ENCODE measurements at regions not wholly inside any gene's neighbourhood (a gene's known extent, or its start where the extent isn't known, plus 50 kb on each side); places are given as distances from the start of the nearest gene placed in this dataset.

DNA sequence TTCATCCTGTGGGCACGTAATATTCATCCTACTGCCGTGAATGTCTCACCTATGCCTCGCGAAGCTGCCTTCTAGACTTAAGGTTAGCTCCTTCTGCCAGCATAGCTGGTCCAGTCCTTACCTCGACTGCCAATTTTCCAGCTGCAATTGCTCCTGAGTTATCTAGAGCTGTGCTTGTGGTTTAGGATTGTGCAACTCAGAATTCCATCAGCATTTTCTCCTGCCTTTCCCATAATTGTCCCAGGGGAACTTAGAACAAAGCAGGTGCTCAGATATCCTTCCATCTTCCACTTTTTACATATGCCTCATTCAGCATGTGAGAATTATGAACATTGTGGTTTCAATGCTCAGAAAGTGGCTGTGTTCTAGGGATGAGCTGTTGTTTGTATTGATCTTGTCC is 131.4 kb upstream of the ADGRL3 start:
- H3K4me1 ChIP-seq (ENCODE audit: control insufficient read depth, insufficient read depth, low read length, poor library complexity, severe bottlenecking): no peaks in the 10 kb centered on the region
- no peaks in the 10 kb centered on the region for H3K36me3 ChIP-seq (ENCODE audit: control insufficient read depth, insufficient read depth, low read length)
- no peak overlapping the region for H3K27ac ChIP-seq (ENCODE audit: low read depth, low read length, severe bottlenecking)
- H3K4me3 ChIP-seq (ENCODE audit: extremely low read depth, insufficient read depth, low read length, poor library complexity, severe bottlenecking): no peak overlapping the region
- no peaks in the 10 kb centered on the region for H3K9me3 ChIP-seq (ENCODE audit: control insufficient read depth, low read length)
- WGBS, 2 experiments (ENCODE audit: insufficient coverage in 2 of 2): 88 to 89% methylated on average over 4 to 5 of the region's 5 CpGs

DNA sequence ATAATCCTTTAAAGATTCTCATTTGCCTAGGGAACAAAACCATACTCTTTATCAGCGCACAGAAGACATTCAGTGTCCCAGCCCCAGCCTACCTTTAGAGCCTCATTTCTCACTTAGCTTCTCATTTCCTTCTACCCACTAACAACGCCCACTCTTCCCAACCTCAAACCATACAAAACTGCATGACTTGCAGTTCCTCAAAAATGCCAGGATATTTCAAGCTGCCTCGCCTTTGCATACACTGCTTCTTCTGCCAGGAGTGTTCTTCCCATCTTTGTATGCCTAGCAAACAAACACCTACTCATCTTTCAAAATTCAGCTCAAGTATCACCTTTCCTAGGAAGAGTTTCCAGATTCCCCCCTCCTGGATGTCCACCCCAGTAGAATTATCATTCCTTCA is 129.9 kb upstream of the ADGRL3 start:
- Histone ChIP-seq H3K4me1 (ENCODE audit: control insufficient read depth, insufficient read depth, low read length, poor library complexity, severe bottlenecking) (no peaks in the 10 kb centered on the region), H3K4me3 (ENCODE audit: extremely low read depth, insufficient read depth, low read length, poor library complexity, severe bottlenecking) (no peak overlapping the region), H3K27ac (ENCODE audit: low read depth, low read length, severe bottlenecking) (no peak overlapping the region), H3K9me3 (ENCODE audit: control insufficient read depth, low read length) (no peaks in the 10 kb centered on the region), H3K36me3 (ENCODE audit: control insufficient read depth, insufficient read depth, low read length) (no peaks in the 10 kb centered on the region)
- WGBS, 2 experiments (ENCODE audit: insufficient coverage in 2 of 2): 88 to 91% methylated on average over 3 of the region's 3 CpGs

DNA sequence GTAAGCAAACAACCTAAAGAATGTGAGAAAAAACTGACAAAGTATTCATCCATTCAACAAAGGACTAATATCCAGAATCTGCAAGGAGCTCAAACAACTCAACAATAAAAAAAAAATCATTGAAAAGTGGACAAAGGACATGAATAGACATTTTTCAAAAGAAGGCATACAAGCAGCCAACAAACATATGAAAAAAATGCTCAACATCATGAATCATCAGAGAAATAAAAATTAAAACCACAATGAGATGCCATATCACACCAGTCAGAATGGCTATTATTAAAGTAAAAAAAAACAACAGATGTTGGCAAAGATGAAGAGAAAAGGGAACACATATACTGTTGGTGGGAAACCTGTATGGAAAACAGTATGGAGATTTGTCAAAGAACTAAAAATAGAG is 120.7 kb upstream of the ADGRL3 start:
- Histone ChIP-seq H3K36me3 (ENCODE audit: control insufficient read depth, insufficient read depth, low read length) (no peaks in the 10 kb centered on the region), H3K27ac (ENCODE audit: low read depth, low read length, severe bottlenecking) (no peak overlapping the region), H3K9me3 (ENCODE audit: control insufficient read depth, low read length) (no peaks in the 10 kb centered on the region), H3K4me3 (ENCODE audit: extremely low read depth, insufficient read depth, low read length, poor library complexity, severe bottlenecking) (no peak overlapping the region), H3K4me1 (ENCODE audit: control insufficient read depth, insufficient read depth, low read length, poor library complexity, severe bottlenecking) (no peaks in the 10 kb centered on the region)

DNA sequence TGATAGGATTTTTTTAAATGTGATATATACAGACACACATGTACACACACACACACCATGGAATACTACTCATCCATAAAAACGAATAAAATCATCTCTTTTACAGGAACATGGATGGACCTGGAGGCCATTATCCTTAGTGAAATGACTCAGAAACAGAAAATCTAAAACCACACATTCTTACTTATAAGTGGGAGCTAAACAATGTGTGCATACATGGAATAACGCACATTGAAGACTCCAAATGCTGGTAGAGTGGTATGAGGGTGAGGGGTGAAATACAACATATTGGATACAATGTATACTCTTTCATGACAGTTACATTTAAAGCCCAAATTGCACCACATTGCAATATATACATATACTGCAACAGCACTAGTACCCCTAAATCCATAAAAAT is 120.2 kb upstream of the ADGRL3 start:
- no CpG with 5 or more reads among the region's 2 CpGs for WGBS, 2 experiments (ENCODE audit: insufficient coverage in 2 of 2)
- Histone ChIP-seq H3K9me3 (ENCODE audit: control insufficient read depth, low read length) (no peaks in the 10 kb centered on the region), H3K4me3 (ENCODE audit: extremely low read depth, insufficient read depth, low read length, poor library complexity, severe bottlenecking) (no peak overlapping the region), H3K27ac (ENCODE audit: low read depth, low read length, severe bottlenecking) (no peak overlapping the region), H3K4me1 (ENCODE audit: control insufficient read depth, insufficient read depth, low read length, poor library complexity, severe bottlenecking) (no peaks in the 10 kb centered on the region), H3K36me3 (ENCODE audit: control insufficient read depth, insufficient read depth, low read length) (no peaks in the 10 kb centered on the region)

DNA sequence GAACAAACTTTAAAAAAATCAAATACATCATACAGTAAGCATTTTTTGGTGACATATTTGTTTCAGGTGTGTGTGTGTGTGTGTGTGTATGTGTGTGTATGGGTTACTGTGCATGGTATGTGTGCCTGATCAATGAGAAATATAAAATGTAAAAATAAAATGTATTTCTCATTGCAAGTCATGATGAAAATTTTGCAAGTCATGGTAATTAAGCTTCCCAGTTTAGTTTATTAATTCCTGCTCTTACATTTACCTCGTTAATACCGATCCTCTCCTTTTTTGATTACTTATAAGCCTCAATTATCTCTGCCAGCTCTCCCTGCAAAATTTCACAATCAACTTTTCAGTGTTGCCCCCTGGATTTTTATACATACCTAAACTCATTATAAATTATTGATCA is 114.6 kb upstream of the ADGRL3 start:
- no peak overlapping the region for H3K27ac ChIP-seq (ENCODE audit: low read depth, low read length, severe bottlenecking)
- H3K4me1 ChIP-seq (ENCODE audit: control insufficient read depth, insufficient read depth, low read length, poor library complexity, severe bottlenecking): no peaks in the 10 kb centered on the region
- 80 to 100% methylated on average over 2 of the region's 2 CpGs for WGBS, 2 experiments (ENCODE audit: insufficient coverage in 2 of 2)
- no peaks in the 10 kb centered on the region for H3K36me3 ChIP-seq (ENCODE audit: control insufficient read depth, insufficient read depth, low read length)
- H3K4me3 ChIP-seq (ENCODE audit: extremely low read depth, insufficient read depth, low read length, poor library complexity, severe bottlenecking): no peak overlapping the region
- H3K9me3 ChIP-seq (ENCODE audit: control insufficient read depth, low read length): no peaks in the 10 kb centered on the region

DNA sequence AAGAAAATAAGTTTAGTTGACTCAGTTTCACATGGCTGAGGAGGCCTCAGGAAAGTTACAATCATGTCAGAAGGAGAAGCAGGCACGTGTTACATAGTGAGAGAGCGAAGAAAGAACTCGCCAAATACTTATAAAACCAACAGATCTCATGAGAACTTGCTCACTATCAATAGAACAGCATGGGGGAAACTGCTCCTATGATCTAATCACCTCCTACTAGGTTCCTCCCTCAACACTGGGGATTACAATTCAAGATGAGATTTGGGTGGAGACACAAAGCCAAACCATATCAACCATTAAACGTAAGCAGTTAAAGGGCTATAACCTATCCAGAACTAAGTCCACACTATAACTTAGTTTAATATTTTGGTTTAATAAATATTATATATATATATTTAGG is 113.8 kb upstream of the ADGRL3 start:
- Histone ChIP-seq H3K4me1 (ENCODE audit: control insufficient read depth, insufficient read depth, low read length, poor library complexity, severe bottlenecking) (no peaks in the 10 kb centered on the region), H3K36me3 (ENCODE audit: control insufficient read depth, insufficient read depth, low read length) (no peaks in the 10 kb centered on the region), H3K9me3 (ENCODE audit: control insufficient read depth, low read length) (no peaks in the 10 kb centered on the region), H3K4me3 (ENCODE audit: extremely low read depth, insufficient read depth, low read length, poor library complexity, severe bottlenecking) (no peak overlapping the region), H3K27ac (ENCODE audit: low read depth, low read length, severe bottlenecking) (no peak overlapping the region)
- 40 to 79% methylated on average over 1 to 2 of the region's 4 CpGs for WGBS, 2 experiments (ENCODE audit: insufficient coverage in 2 of 2)

DNA sequence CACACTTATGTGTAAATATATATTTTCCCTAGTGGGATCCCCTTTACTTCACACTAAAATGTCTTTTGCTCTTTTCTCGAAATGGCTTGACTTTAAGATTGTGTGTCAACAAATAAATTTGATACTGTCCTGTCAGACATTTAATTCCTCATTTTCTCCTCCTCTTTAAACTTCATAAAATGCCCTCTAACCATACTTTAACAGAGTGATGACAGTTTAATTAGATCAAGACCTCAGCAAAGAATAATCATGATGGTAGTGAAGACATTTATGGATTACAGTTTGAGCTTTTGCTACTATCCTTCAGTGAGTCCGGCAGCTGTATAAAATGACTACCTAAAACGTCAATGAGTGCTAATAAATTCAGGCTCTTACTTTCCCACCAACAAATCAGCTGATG is 113.1 kb upstream of the ADGRL3 start:
- no CpG with 5 or more reads among the region's 3 CpGs for WGBS, 2 experiments (ENCODE audit: insufficient coverage in 2 of 2)
- Histone ChIP-seq H3K4me3 (ENCODE audit: extremely low read depth, insufficient read depth, low read length, poor library complexity, severe bottlenecking) (no peak overlapping the region), H3K27ac (ENCODE audit: low read depth, low read length, severe bottlenecking) (no peak overlapping the region), H3K4me1 (ENCODE audit: control insufficient read depth, insufficient read depth, low read length, poor library complexity, severe bottlenecking) (no peaks in the 10 kb centered on the region), H3K9me3 (ENCODE audit: control insufficient read depth, low read length) (no peaks in the 10 kb centered on the region), H3K36me3 (ENCODE audit: control insufficient read depth, insufficient read depth, low read length) (no peaks in the 10 kb centered on the region)

DNA sequence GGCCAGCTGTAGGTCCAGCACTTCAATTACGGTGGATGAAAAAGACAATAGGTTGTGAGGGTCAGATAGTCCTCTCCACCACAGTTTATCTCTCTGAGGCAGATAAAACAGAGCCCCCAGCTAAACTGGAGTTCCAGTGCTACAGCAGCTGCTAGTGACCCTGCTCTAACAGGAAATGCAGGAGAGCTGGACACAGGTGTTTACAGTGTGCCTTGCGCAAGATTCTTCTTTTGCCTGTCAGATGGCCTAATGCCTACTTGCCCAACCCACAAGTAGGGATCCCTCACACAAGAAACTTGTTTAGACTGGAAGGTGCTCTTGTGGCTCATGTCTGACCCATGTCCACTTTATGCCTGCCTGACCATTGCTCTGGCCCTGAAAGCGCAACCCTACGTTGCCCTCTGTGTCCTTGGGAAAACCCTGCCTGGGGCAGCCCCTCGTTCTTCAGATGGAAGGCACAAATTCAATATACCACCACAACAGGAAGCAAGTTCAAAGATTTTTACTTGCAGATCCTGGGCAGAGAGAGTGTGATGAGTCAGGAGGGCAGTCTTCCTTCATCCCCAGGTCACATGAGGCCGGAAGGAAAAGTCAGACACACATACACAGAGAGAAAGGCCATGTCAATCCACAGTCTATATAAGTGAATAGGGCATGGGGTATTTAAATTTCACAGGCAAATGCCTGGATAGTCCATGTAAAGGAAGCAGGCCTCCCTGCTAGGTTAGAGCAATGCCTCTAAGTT is 105.1 kb upstream of the ADGRL3 start:
- Histone ChIP-seq H3K36me3 (ENCODE audit: control insufficient read depth, insufficient read depth, low read length) (no peaks in the 10 kb centered on the region), H3K27ac (ENCODE audit: low read depth, low read length, severe bottlenecking) (no peak overlapping the region), H3K4me3 (ENCODE audit: extremely low read depth, insufficient read depth, low read length, poor library complexity, severe bottlenecking) (no peak overlapping the region), H3K9me3 (ENCODE audit: control insufficient read depth, low read length) (no peaks in the 10 kb centered on the region), H3K4me1 (ENCODE audit: control insufficient read depth, insufficient read depth, low read length, poor library complexity, severe bottlenecking) (no peaks in the 10 kb centered on the region)
- 93% methylated on average over 6 of the region's 6 CpGs; no CpG with 5 or more reads in 1 of the 2 experiments for WGBS, 2 experiments (ENCODE audit: insufficient coverage in 2 of 2)

DNA sequence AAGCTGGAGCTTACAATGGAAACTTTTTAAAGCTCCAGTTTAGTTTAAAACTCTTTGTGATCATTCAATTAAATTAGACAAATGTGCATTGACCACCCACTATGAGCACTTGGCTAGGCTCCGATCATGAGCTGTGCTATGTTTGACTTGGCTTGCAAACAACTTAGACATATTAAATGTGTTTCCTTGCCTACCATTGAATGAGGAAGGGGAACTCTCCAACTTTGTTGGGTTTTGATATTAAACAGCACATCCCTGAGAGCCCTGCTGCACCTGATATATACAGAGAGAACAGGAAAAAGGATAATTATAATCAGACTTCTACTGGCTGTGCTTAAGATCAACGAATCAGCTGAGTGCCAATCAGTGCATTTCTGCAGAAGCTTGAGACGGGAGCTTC is 71.4 kb upstream of the ADGRL3 start:
- no peaks in the 10 kb centered on the region for H3K36me3 ChIP-seq (ENCODE audit: control insufficient read depth, insufficient read depth, low read length)
- H3K9me3 ChIP-seq (ENCODE audit: control insufficient read depth, low read length): no peaks in the 10 kb centered on the region
- 73 to 100% methylated on average over 1 to 2 of the region's 3 CpGs for WGBS, 2 experiments (ENCODE audit: insufficient coverage in 2 of 2)
- H3K4me1 ChIP-seq (ENCODE audit: control insufficient read depth, insufficient read depth, low read length, poor library complexity, severe bottlenecking): no peaks in the 10 kb centered on the region
- H3K27ac ChIP-seq (ENCODE audit: low read depth, low read length, severe bottlenecking): no peak overlapping the region
- no peak overlapping the region for H3K4me3 ChIP-seq (ENCODE audit: extremely low read depth, insufficient read depth, low read length, poor library complexity, severe bottlenecking)

DNA sequence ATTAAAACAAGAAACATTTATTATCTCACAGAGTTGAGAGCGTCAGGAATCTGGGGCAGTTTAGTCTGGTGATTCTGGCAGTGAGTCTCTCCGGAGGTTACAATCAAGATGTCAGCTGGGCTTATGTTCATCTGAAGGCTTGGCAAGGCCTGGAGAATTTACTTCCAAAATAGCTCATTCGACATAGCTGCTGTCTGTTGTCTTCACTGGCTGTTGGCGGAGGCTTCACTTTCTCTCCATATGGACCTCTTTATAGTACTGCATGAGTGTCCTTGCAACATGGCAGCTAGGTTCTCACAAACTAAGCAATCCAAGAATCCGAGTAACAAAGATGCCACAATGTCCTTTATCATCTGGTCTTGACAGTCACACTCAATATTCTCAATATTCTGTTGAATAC is 70.2 kb upstream of the ADGRL3 start:
- H3K4me1 ChIP-seq (ENCODE audit: control insufficient read depth, insufficient read depth, low read length, poor library complexity, severe bottlenecking): no peaks in the 10 kb centered on the region
- WGBS, 2 experiments (ENCODE audit: insufficient coverage in 2 of 2): 90 to 100% methylated on average over 3 to 4 of the region's 5 CpGs
- no peak overlapping the region for H3K4me3 ChIP-seq (ENCODE audit: extremely low read depth, insufficient read depth, low read length, poor library complexity, severe bottlenecking)
- H3K36me3 ChIP-seq (ENCODE audit: control insufficient read depth, insufficient read depth, low read length): no peaks in the 10 kb centered on the region
- H3K27ac ChIP-seq (ENCODE audit: low read depth, low read length, severe bottlenecking): no peak overlapping the region
- H3K9me3 ChIP-seq (ENCODE audit: control insufficient read depth, low read length): no peaks in the 10 kb centered on the region

DNA sequence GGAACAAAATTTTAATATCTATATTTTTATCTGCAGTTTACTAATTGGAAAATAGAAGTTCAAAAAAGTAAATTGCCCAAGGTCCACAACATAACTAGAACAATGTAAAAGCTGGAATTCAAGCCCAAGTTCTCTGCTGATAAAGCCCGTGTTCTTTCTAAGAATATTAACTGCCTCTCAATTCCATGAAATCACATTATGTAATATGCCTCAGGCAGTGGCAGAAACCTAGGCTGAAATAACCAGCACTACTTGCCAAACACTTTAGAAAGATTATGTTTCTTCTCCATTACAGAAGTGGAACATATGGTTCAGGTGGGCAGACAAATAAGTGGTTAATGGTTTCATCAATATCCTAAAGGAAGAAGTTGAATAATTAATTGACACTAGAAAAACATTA is 56.7 kb upstream of the ADGRL3 start:
- no peaks in the 10 kb centered on the region for H3K36me3 ChIP-seq (ENCODE audit: control insufficient read depth, insufficient read depth, low read length)
- H3K9me3 ChIP-seq (ENCODE audit: control insufficient read depth, low read length): no peaks in the 10 kb centered on the region
- H3K27ac ChIP-seq (ENCODE audit: low read depth, low read length, severe bottlenecking): no peak overlapping the region
- no peak overlapping the region for H3K4me3 ChIP-seq (ENCODE audit: extremely low read depth, insufficient read depth, low read length, poor library complexity, severe bottlenecking)
- 83 to 100% methylated on average over 1 of the region's 1 CpG for WGBS, 2 experiments (ENCODE audit: insufficient coverage in 2 of 2)
- H3K4me1 ChIP-seq (ENCODE audit: control insufficient read depth, insufficient read depth, low read length, poor library complexity, severe bottlenecking): no peaks in the 10 kb centered on the region

Data from mesodermal cell (in vitro differentiated cells).